ENCODE measurements at regions not wholly inside any gene's neighbourhood (a gene's known extent, or its start where the extent isn't known, plus 50 kb on each side); places are given as distances from the start of the nearest gene placed in this dataset.
"Not testable (repeated sequence)": the region's sequence is repeated elsewhere in the genome, so short reads cannot be mapped to it uniquely, and the experiment has no call there.

DNA sequence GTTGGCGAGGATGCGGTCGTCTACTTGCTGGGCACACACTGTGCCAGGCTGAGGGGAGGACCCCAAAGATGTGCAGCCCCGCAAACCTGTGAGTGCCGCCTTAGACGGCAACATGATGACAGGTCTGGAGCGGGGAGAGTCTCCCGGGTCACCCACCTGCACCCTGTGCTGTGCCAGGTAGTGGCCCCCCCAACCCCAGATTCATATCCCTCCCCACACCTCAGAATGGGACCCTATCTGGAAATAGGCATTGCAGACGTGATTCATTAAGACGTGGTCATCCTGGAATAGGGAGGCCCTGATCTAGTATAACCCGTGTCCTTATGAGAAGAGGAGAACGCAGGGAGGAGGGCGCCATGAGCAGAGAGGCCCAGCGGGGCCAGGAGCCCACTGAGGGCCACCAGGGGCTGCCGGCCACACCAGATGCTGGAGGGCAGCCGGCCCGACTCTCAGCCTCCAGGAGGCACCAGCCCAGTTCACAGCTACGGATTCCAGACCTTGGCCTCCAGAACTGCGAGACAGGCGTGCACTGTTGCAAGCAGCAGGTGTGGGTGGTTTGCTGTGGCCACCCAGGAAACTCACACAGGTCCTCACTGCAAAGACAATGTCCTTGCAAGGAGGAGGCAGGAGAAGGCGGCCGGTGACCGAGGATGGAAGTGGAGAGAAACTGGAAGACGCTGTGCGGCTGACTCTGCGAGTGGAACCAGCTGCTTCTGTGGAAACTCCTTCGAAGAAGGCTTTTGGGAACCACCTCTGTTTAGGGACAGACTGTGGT, 131.9 kb upstream of the LPCAT1 start:
- Histone ChIP-seq H3K9me3 (ENCODE audit: control insufficient read depth in 1 of 2, low read length in 2 of 2) (no peaks in the 10 kb centered on the region), H3K4me3 (ENCODE audit: low read length in 2 of 2) (no peak overlapping the region), H3K27ac (ENCODE audit: low read depth, low read length) (no peak overlapping the region), H3K4me1 (ENCODE audit: insufficient read depth, low read length) (peaks cover 6% of the 10 kb centered on the region), H3K36me3 (ENCODE audit: insufficient read depth, low read length) (no peaks in the 10 kb centered on the region), H3K27me3 (ENCODE audit: insufficient read depth, low read length) (peaks cover 10% of the 10 kb centered on the region)
- ChIA-PET CTCF (ENCODE audit: partially characterized antibody) (no interaction called here), POLR2A (ENCODE audit: partially characterized antibody) (no interaction called here)
- H3K36me3 Mint-ChIP-seq: no peaks in the 10 kb centered on the region
- peaks cover 24 to 37% of the 10 kb centered on the region in 2 donors for H3K27me3 Mint-ChIP-seq
- intact Hi-C loops (cut with micrococcal nuclease): no loop called here
- H3K27ac Mint-ChIP-seq: no peak overlapping the region
- DNase-seq: no peak
- H3K9me3 Mint-ChIP-seq: no peaks in the 10 kb centered on the region
- no peak overlapping the region for H3K4me3 Mint-ChIP-seq
- H3K4me1 Mint-ChIP-seq: peaks cover 0 to 5% (median 2%) of the 10 kb centered on the region in 4 donors

DNA sequence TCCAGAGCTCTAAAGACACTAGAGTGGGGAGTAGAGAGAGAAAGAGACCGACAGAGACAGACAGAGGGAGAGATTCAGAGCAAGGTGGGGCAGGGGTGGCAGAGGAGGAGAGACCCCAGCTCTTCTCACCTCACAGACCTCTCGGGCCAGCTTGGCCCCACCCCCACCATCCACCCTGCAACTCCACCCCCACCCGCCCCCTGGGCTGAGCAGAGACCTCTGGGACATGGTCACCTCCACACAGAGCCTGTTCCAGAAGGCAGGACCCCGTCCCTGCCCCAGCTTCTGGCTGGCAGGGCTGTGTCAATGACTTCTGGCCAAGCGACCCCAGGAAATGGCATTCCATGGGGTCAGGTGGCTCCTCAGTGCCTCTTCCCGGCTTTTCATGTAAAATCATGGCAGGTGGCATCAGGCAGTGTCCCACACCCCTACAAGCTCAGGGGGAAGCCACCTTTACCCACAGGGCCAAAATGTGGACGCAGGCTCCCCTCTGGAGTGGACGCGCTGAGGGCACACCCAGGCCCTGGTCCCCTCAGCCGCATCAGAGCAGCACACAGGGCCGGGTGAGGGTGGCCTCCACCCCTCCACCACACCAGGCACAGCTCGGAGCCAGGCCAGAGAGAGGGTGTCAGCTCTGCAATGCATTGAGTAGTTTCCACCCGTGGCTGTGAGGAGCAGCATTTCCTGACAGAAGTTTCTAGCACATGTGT, 131.2 kb upstream of the LPCAT1 start:
- peaks cover 0 to 5% (median 2%) of the 10 kb centered on the region in 4 donors for H3K4me1 Mint-ChIP-seq
- POLR2A ChIA-PET (ENCODE audit: partially characterized antibody): no interaction called here
- H3K27ac ChIP-seq (ENCODE audit: low read depth, low read length): no peak overlapping the region
- H3K27me3 Mint-ChIP-seq: peaks cover 22 to 41% of the 10 kb centered on the region in 2 donors
- no peak overlapping the region for H3K27ac Mint-ChIP-seq
- intact Hi-C loops (cut with micrococcal nuclease): no loop called here
- H3K36me3 Mint-ChIP-seq: no peaks in the 10 kb centered on the region
- H3K4me1 ChIP-seq (ENCODE audit: insufficient read depth, low read length): peaks cover 6% of the 10 kb centered on the region
- no peaks in the 10 kb centered on the region for H3K9me3 Mint-ChIP-seq
- no peaks in the 10 kb centered on the region for H3K9me3 ChIP-seq (ENCODE audit: control insufficient read depth in 1 of 2, low read length in 2 of 2)
- no peaks in the 10 kb centered on the region for H3K36me3 ChIP-seq (ENCODE audit: insufficient read depth, low read length)
- CTCF ChIA-PET (ENCODE audit: partially characterized antibody): interaction anchor here (1.7 to 2.8 kb wide), 2 partner anchors 10 to 32 kb away, joined by 4 to 12 read pairs; no protein-coding TSS in a partner anchor
- H3K27me3 ChIP-seq (ENCODE audit: insufficient read depth, low read length): peaks cover 10% of the 10 kb centered on the region
- DNase-seq: no peak
- peak overlapping the region in 2 of 8 donors; percentile 22 to 46 for H3K4me3 Mint-ChIP-seq
- no peak overlapping the region for H3K4me3 ChIP-seq (ENCODE audit: low read length in 2 of 2)

DNA sequence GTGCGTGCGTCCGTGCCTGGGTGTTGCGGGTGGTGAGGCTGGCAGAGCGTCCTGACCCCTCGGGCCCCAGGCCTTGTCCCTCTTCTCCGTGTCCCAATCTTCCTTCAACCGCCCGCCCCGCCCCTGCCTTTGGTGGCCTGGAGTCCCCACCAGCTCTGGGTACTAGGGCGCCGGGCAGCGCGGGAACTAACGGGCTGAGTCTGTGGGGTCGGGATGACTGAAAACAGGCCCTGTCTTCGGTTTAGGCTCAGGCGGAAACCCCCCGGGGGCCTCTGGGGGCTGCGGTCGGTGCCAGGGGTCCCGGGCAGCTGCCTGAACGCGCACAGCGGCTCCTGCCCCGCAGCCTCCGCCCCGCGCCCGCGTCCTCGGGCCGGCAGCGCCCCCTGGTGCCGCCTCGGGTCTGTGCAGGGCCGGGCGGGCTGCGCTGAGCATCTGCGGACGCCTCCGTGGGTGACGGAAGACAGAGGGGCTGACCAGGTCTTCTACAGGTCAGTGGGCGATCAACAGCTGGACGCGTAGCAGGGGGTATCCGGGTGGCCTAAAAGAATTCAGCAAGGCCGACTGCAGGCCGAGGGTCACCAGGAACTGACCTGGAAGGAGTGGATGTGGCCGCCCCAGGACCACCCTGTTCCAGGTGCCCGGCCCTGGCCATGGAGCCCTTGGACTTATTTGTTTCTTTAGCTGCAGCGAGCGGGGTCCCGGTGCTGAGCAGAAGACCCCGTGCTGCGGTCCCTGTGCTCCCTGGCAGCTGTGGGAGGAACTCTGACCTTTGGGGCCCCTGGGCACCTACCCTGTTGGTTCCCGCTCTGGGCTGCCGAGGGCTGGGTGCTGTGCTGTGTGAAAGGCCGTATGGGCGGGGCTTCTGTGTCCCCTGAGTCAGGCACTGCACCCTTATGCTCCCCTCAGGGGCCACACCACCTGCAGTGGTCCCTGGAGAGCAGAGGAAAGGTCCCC, 130.2 kb upstream of the LPCAT1 start:
- Mint-ChIP-seq H3K27me3 (peaks cover 26 to 44% of the 10 kb centered on the region in 2 donors), H3K4me3 (peak overlapping the region in 6 of 8 donors; percentile 42 to 73 (median 52))
- H3K9me3 Mint-ChIP-seq; H3K36me3 Mint-ChIP-seq; H3K36me3 ChIP-seq (ENCODE audit: insufficient read depth, low read length); H3K4me1 Mint-ChIP-seq; H3K4me3 ChIP-seq (ENCODE audit: low read length in 2 of 2); intact Hi-C loops (cut with micrococcal nuclease); H3K27ac Mint-ChIP-seq; H3K9me3 ChIP-seq (ENCODE audit: control insufficient read depth in 1 of 2, low read length in 2 of 2); H3K27ac ChIP-seq (ENCODE audit: low read depth, low read length); H3K4me1 ChIP-seq (ENCODE audit: insufficient read depth, low read length); POLR2A ChIA-PET (ENCODE audit: partially characterized antibody): not testable (repeated sequence)
- CTCF ChIA-PET (ENCODE audit: partially characterized antibody): interaction anchor here (1.5 to 2.8 kb wide), 3 partner anchors 9 to 484 kb away, joined by 4 to 12 read pairs (median 4); no protein-coding TSS in a partner anchor
- DNase-seq: peak in 4 of 5 donors; percentile 45 to 56 (median 50)
- peaks cover 10% of the 10 kb centered on the region for H3K27me3 ChIP-seq (ENCODE audit: insufficient read depth, low read length)

DNA sequence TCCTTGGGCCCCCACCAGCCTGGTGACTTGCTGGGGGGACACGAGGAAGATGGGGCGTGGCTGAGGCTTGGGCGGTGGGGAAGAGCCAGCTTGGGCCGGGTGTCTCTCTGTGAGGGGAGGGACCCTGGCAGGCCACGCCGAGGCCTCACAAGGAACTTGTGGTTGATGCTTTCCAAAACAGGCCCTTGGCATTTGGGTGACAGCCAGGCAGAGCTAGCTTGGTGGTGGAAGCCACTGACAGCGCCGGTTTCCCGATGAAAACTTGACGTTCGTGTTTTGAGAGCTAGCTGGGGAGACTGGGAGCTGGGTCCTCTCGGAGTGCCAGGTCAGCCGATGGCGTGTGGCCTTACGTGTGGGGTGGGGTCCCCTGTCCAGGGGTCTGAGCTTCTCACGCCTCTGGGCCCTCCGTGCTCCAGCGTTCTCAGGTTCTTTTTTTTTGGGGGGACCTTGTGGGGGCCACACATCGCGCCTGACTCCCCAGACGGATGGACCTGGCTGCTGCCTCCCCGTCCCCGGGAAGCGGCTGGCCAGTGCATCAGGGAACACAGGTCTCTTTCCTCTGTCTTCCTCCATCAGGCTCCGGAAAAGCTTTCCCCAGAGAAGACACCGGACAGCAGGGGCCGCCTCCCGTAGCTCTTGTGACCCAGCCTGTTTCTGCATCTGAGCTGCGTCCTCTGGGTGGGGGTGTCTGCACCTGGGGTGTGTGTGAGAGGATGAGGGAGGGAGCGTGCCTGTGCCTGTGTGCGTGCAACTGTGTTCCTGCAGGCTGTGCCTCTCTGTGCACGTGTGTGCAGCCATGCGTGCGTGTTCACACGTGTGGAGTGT, 129.3 kb upstream of the LPCAT1 start:
- Mint-ChIP-seq H3K36me3 (no peaks in the 10 kb centered on the region), H3K27me3 (peaks cover 22 to 40% of the 10 kb centered on the region in 2 donors), H3K9me3 (no peaks in the 10 kb centered on the region), H3K4me1 (peaks cover 0 to 5% (median 2%) of the 10 kb centered on the region in 4 donors), H3K4me3 (peak overlapping the region; percentile 20 to 73 (median 50)), H3K27ac (no peak overlapping the region)
- POLR2A ChIA-PET (ENCODE audit: partially characterized antibody): no interaction called here
- intact Hi-C loops (cut with micrococcal nuclease): no loop called here
- no peaks in the 10 kb centered on the region for H3K9me3 ChIP-seq (ENCODE audit: control insufficient read depth in 1 of 2, low read length in 2 of 2)
- no peak overlapping the region for H3K27ac ChIP-seq (ENCODE audit: low read depth, low read length)
- H3K4me3 ChIP-seq (ENCODE audit: low read length in 2 of 2): no peak overlapping the region
- H3K27me3 ChIP-seq (ENCODE audit: insufficient read depth, low read length): peaks cover 10% of the 10 kb centered on the region
- CTCF ChIA-PET (ENCODE audit: partially characterized antibody): interaction anchor here (1.1 to 2.8 kb wide), 4 partner anchors 8 to 483 kb away, joined by 3 to 12 read pairs (median 4); no protein-coding TSS in a partner anchor
- H3K4me1 ChIP-seq (ENCODE audit: insufficient read depth, low read length): peaks cover 6% of the 10 kb centered on the region
- H3K36me3 ChIP-seq (ENCODE audit: insufficient read depth, low read length): no peaks in the 10 kb centered on the region
- DNase-seq: peak in 1 of 5 donors; percentile 13

DNA sequence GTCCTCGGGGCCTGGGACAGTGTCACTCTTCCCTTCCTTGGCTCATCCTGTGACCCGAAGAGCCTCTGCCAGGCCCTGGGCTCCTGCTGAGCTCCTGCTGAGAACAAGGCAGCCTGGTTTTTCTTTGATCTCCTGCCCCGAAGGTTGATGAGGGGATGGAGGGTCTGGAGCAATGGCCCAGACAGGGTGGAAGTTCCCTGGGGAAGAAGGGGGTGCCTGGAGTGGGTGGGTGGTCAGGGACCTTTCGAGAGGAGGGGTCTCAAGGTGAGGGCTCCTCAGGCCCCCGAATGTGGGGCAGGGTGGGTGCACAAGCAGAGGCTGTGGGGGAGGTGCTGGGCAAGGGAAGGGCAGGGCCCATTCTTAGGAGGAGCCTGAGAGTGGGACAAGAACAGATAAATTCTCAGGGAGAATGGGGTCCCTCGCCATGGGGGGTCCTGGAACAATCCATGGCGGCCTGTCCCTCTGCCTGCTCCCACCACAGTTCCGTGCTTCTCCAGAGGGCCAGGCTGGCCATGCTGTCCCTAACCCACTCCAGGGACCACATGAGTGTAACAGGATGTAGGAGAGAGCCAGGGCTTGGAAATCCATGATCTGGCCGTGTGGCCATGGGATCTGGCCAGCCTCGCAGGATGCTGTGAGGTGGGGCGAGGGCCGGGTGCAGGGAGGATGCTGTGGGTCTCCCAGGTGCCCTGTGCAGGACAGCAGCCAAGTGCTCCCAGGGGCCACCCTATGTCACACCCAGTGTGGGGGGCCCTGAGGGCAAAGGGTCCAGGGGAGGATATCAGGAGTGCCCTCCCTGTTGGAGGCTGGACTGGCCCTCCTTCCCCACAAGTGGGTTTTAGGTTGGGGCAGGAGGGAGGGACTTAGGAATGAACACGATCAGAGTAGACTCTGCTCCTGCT, 128.5 kb upstream of the LPCAT1 start:
- no peaks in the 10 kb centered on the region for H3K36me3 ChIP-seq (ENCODE audit: insufficient read depth, low read length)
- no peak for DNase-seq
- intact Hi-C loops (cut with micrococcal nuclease): no loop called here
- H3K9me3 ChIP-seq (ENCODE audit: control insufficient read depth in 1 of 2, low read length in 2 of 2): no peaks in the 10 kb centered on the region
- Mint-ChIP-seq H3K36me3 (no peaks in the 10 kb centered on the region), H3K4me1 (peaks cover 0 to 5% (median 2%) of the 10 kb centered on the region in 4 donors), H3K27me3 (peaks cover 22 to 36% of the 10 kb centered on the region in 2 donors), H3K9me3 (no peaks in the 10 kb centered on the region), H3K4me3 (peak overlapping the region in 1 of 8 donors; percentile 26), H3K27ac (no peak overlapping the region)
- POLR2A ChIA-PET (ENCODE audit: partially characterized antibody): no interaction called here
- peaks cover 6% of the 10 kb centered on the region for H3K4me1 ChIP-seq (ENCODE audit: insufficient read depth, low read length)
- peaks cover 10% of the 10 kb centered on the region for H3K27me3 ChIP-seq (ENCODE audit: insufficient read depth, low read length)
- no peak overlapping the region for H3K4me3 ChIP-seq (ENCODE audit: low read length in 2 of 2)
- CTCF ChIA-PET (ENCODE audit: partially characterized antibody): interaction anchor here (1.1 to 2.8 kb wide), 3 partner anchors 7 to 482 kb away, joined by 3 to 12 read pairs (median 4); no protein-coding TSS in a partner anchor
- no peak overlapping the region for H3K27ac ChIP-seq (ENCODE audit: low read depth, low read length)

DNA sequence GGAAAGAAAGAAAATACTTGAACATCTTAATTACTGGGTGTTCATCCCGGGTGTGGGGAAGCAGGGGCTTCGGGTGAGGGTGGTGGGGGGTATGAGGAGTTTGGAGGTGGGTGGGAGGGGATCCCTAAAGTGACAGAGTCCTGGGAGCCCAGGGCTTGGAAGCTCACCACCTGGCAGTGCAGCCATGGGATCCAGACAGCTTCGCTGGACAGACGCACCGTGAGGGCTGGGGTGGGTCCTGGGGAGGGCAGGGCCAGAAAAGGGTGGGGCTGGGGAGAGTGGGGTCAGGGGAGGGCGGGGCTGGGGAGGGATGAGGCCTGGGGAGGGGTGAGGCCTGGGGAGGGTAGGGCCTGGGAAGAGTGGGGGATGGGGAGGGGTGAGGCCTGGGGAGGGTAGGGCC, 127.5 kb upstream of the LPCAT1 start:
- Histone ChIP-seq H3K36me3 (ENCODE audit: insufficient read depth, low read length) (no peaks in the 10 kb centered on the region), H3K27ac (ENCODE audit: low read depth, low read length) (no peak overlapping the region), H3K4me1 (ENCODE audit: insufficient read depth, low read length) (peaks cover 6% of the 10 kb centered on the region), H3K9me3 (ENCODE audit: control insufficient read depth in 1 of 2, low read length in 2 of 2) (no peaks in the 10 kb centered on the region), H3K27me3 (ENCODE audit: insufficient read depth, low read length) (peaks cover 10% of the 10 kb centered on the region), H3K4me3 (ENCODE audit: low read length in 2 of 2) (no peak overlapping the region)
- H3K4me1 Mint-ChIP-seq: peaks cover 0 to 5% (median 2%) of the 10 kb centered on the region in 4 donors
- intact Hi-C loops (cut with micrococcal nuclease): no loop called here
- no peak for DNase-seq
- CTCF ChIA-PET (ENCODE audit: partially characterized antibody): no interaction called here
- no peaks in the 10 kb centered on the region for H3K9me3 Mint-ChIP-seq
- POLR2A ChIA-PET (ENCODE audit: partially characterized antibody): no interaction called here
- peaks cover 25 to 33% of the 10 kb centered on the region in 2 donors for H3K27me3 Mint-ChIP-seq
- no peaks in the 10 kb centered on the region for H3K36me3 Mint-ChIP-seq
- no peak overlapping the region for H3K4me3 Mint-ChIP-seq
- no peak overlapping the region for H3K27ac Mint-ChIP-seq

All from CD4-positive, alpha-beta memory T cell (primary cell).